Stomach (tissue), 4 donors: ENCODE measurements at regions not wholly inside any gene's neighbourhood (a gene's known extent, or its start where the extent isn't known, plus 50 kb on each side); places are given as distances from the start of the nearest gene placed in this dataset.

Experiments used
- CTCF ChIP-seq, 7 experiments: fragments of 450-650 bp in 4 of 7; fragments of 200-600 bp in 3 of 7; sonication (generic) in 3 of 7; IDR thresholded peaks; one replicate each; pipeline ENCODE4 v1.5.1; 2016 to 2019; ENCODE audit warnings: antibody characterized with exemption in 7 of 7, control low read depth in 2 of 7, mild to moderate bottlenecking in 1 of 7
- POLR2A ChIP-seq, 4 donors: fragments of 450-650 bp; IDR thresholded peaks; one replicate each; pipeline ENCODE4 v1.6.1; 2016; ENCODE audit warnings: antibody characterized with exemption in 4 of 4, control low read depth in 2 of 4, mild to moderate bottlenecking in 1 of 4, moderate library complexity in 1 of 4
- POLR2AphosphoS5 ChIP-seq, 3 donors: sonication (generic); formaldehyde crosslinking; IDR thresholded peaks; one replicate each; pipeline ENCODE4 v1.6.1; 2016; ENCODE audit warnings: antibody characterized with exemption in 3 of 3

GRCh38 chrX:4663085-4663484, 949.6 kb upstream of the PRKX start:
- TF ChIP-seq CTCF (IDR thresholded peaks at IDR 0.05) = no peak
- TF ChIP-seq POLR2A (IDR thresholded peaks at IDR 0.05) = no peak
- TF ChIP-seq POLR2AphosphoS5 (IDR thresholded peaks at IDR 0.05) = no peak
